G401 (cell line): ENCODE measurements at regions not wholly inside any gene's neighbourhood (a gene's known extent, or its start where the extent isn't known, plus 50 kb on each side); places are given as distances from the start of the nearest gene placed in this dataset.

Experiments used
- DNase-seq: peaks from one replicate; pipeline ENCODE4 v3.0.0-alpha.2; 2015; ENCODE audit warnings: low spot score
- in situ Hi-C: cut with HindIII; loops from 2 replicates; pipeline ENCODE4 v1.10.0; 2016; ENCODE audit warnings: low sequenced_read_pairs, mixed read lengths

GRCh38 chr18:65974758-65975157 is 223.9 kb downstream of the CDH7 start:
- in situ Hi-C loops = no loop called here
- DNase-seq = no peak

- in situ Hi-C loops = no loop called here
- no peak for DNase-seq
Observed at GRCh38 chr18:65968239-65969004, 217.6 kb downstream of the CDH7 start.

- DNase-seq = no peak
- in situ Hi-C loops = no loop called here
Observed at GRCh38 chr18:65955747-65956146, 204.9 kb downstream of the CDH7 start.

GRCh38 chr18:65954372-65954771 is 203.6 kb downstream of the CDH7 start:
- in situ Hi-C loops = no loop called here
- DNase-seq = no peak

GRCh38 chr18:65946777-65947176 is 196.0 kb downstream of the CDH7 start:
- no peak for DNase-seq
- in situ Hi-C loops = no loop called here

- in situ Hi-C loops = no loop called here
Observed at GRCh38 chr18:65943268-65943667, 192.5 kb downstream of the CDH7 start.

GRCh38 chr18:65942854-65943253 is 192.0 kb downstream of the CDH7 start:
- in situ Hi-C loops = no loop called here
- no peak for DNase-seq

More at GRCh38 chr18:65943268-65943667, 192.5 kb downstream of the CDH7 start:
- DNase-seq = no peak

GRCh38 chr18:65942104-65942503 is 191.3 kb downstream of the CDH7 start:
- DNase-seq = no peak
- in situ Hi-C loops = no loop called here

- DNase-seq = no peak
- in situ Hi-C loops = no loop called here
Observed at GRCh38 chr18:65941482-65941881, 190.7 kb downstream of the CDH7 start.
